H7 (cell line): ENCODE measurements at regions not wholly inside any gene's neighbourhood (a gene's known extent, or its start where the extent isn't known, plus 50 kb on each side); places are given as distances from the start of the nearest gene placed in this dataset.

Experiments
- DNase-seq: peaks from one replicate; pipeline ENCODE4 v3.0.0; 2012
- H3K27me3 ChIP-seq: 2 replicates; pipeline ENCODE4 v1.6.0; 2011; ENCODE audit warnings: mild to moderate bottlenecking, low read length; ENCODE audit not compliant: control insufficient read depth, insufficient read depth
- H3K36me3 ChIP-seq: replicated peaks from 2 replicates; pipeline ENCODE4 v1.5.1; 2011; ENCODE audit warnings: low read length; ENCODE audit not compliant: control insufficient read depth, insufficient read depth
- H3K4me3 ChIP-seq: 2 replicates; pipeline ENCODE4 v1.5.1; 2011; ENCODE audit warnings: low read depth, mild to moderate bottlenecking, control low read depth, low read length, moderate library complexity; ENCODE audit not compliant: insufficient read depth

GRCh38 chr10:55091691-55092328 lies 290.8 kb upstream of the PCDH15 start:
- no peak for DNase-seq
- Histone ChIP-seq H3K36me3 (no peaks in the 10 kb centered on the region), H3K4me3 (no peak overlapping the region)

GRCh38 chr10:55078121-55078520 lies 277.1 kb upstream of the PCDH15 start:
- no peaks in the 10 kb centered on the region for H3K27me3 ChIP-seq
- no peak overlapping the region for H3K4me3 ChIP-seq
- H3K36me3 ChIP-seq, result no peaks in the 10 kb centered on the region
- DNase-seq, result no peak

More at GRCh38 chr10:55091691-55092328, 290.8 kb upstream of the PCDH15 start:
- H3K27me3 ChIP-seq, result no peaks in the 10 kb centered on the region

- DNase-seq, result no peak
- Histone ChIP-seq H3K27me3 (no peaks in the 10 kb centered on the region), H3K36me3 (no peaks in the 10 kb centered on the region), H3K4me3 (no peak overlapping the region)
Observed at GRCh38 chr10:55065185-55065584, 264.2 kb upstream of the PCDH15 start.

GRCh38 chr10:55063811-55064210 lies 262.8 kb upstream of the PCDH15 start:
- H3K36me3 ChIP-seq, result no peaks in the 10 kb centered on the region
- no peaks in the 10 kb centered on the region for H3K27me3 ChIP-seq
- DNase-seq, result no peak
- no peak overlapping the region for H3K4me3 ChIP-seq

GRCh38 chr10:55062349-55062748 lies 261.3 kb upstream of the PCDH15 start:
- Histone ChIP-seq H3K4me3 (no peak overlapping the region), H3K36me3 (no peaks in the 10 kb centered on the region), H3K27me3 (no peaks in the 10 kb centered on the region)
- DNase-seq, result no peak

- Histone ChIP-seq H3K4me3 (no peak overlapping the region), H3K36me3 (no peaks in the 10 kb centered on the region), H3K27me3 (no peaks in the 10 kb centered on the region)
- DNase-seq, result no peak
Observed at GRCh38 chr10:55058800-55059199, 257.8 kb upstream of the PCDH15 start.

- H3K4me3 ChIP-seq, result no peak overlapping the region
- DNase-seq, result no peak
- no peaks in the 10 kb centered on the region for H3K36me3 ChIP-seq
- H3K27me3 ChIP-seq, result no peaks in the 10 kb centered on the region
Observed at GRCh38 chr10:55051515-55051914, 250.5 kb upstream of the PCDH15 start.

GRCh38 chr10:55048830-55049498 lies 247.9 kb upstream of the PCDH15 start:
- Histone ChIP-seq H3K4me3 (no peak overlapping the region), H3K36me3 (no peaks in the 10 kb centered on the region), H3K27me3 (no peaks in the 10 kb centered on the region)
- DNase-seq, result no peak

- H3K27me3 ChIP-seq, result no peaks in the 10 kb centered on the region
- no peaks in the 10 kb centered on the region for H3K36me3 ChIP-seq
- H3K4me3 ChIP-seq, result no peak overlapping the region
- DNase-seq, result no peak
Observed at GRCh38 chr10:55043540-55043939, 242.5 kb upstream of the PCDH15 start.

GRCh38 chr10:55033061-55033460 lies 232.0 kb upstream of the PCDH15 start:
- Histone ChIP-seq H3K36me3 (no peaks in the 10 kb centered on the region), H3K4me3 (no peak overlapping the region), H3K27me3 (no peaks in the 10 kb centered on the region)
- DNase-seq, result no peak

- Histone ChIP-seq H3K4me3 (no peak overlapping the region), H3K36me3 (no peaks in the 10 kb centered on the region), H3K27me3 (no peaks in the 10 kb centered on the region)
- no peak for DNase-seq
Observed at GRCh38 chr10:55024713-55025112, 223.7 kb upstream of the PCDH15 start.

GRCh38 chr10:55019439-55019838 lies 218.4 kb upstream of the PCDH15 start:
- H3K36me3 ChIP-seq, result no peaks in the 10 kb centered on the region
- H3K4me3 ChIP-seq, result no peak overlapping the region
- no peak for DNase-seq
- no peaks in the 10 kb centered on the region for H3K27me3 ChIP-seq

- DNase-seq, result no peak
- Histone ChIP-seq H3K36me3 (no peaks in the 10 kb centered on the region), H3K4me3 (no peak overlapping the region), H3K27me3 (no peaks in the 10 kb centered on the region)
Observed at GRCh38 chr10:55013318-55013717, 212.3 kb upstream of the PCDH15 start.

- DNase-seq, result no peak
- H3K36me3 ChIP-seq, result no peaks in the 10 kb centered on the region
- no peaks in the 10 kb centered on the region for H3K27me3 ChIP-seq
- H3K4me3 ChIP-seq, result no peak overlapping the region
Observed at GRCh38 chr10:55002420-55002819, 201.4 kb upstream of the PCDH15 start.

GRCh38 chr10:55001422-55001821 lies 200.4 kb upstream of the PCDH15 start:
- Histone ChIP-seq H3K36me3 (no peaks in the 10 kb centered on the region), H3K4me3 (no peak overlapping the region), H3K27me3 (no peaks in the 10 kb centered on the region)
- no peak for DNase-seq
